Spinal cord (tissue), 9 donors: ENCODE measurements at regions not wholly inside any gene's neighbourhood (a gene's known extent, or its start where the extent isn't known, plus 50 kb on each side); places are given as distances from the start of the nearest gene placed in this dataset.

Source experiments
- DNase-seq, 6 donors: peaks; one replicate each; pipeline versions ENCODE4 v3.0.0 to v3.0.0-alpha.2; 2013 to 2015; ENCODE audit warnings: low spot score in 6 of 6, low read depth in 4 of 6
- H3K27ac ChIP-seq: one replicate; pipeline ENCODE4 v1.5.1; 2013; ENCODE audit warnings: low read depth, low read length, control low read depth
- H3K27me3 ChIP-seq: one replicate; pipeline ENCODE4 v1.6.1; 2013; ENCODE audit warnings: low read length; ENCODE audit not compliant: control insufficient read depth, insufficient read depth
- H3K36me3 ChIP-seq: one replicate; pipeline ENCODE4 v1.6.1; 2013; ENCODE audit warnings: low read length; ENCODE audit not compliant: control insufficient read depth, insufficient read depth
- H3K4me1 ChIP-seq: one replicate; pipeline ENCODE4 v1.6.1; 2013; ENCODE audit warnings: low read length; ENCODE audit not compliant: control insufficient read depth, insufficient read depth
- H3K4me3 ChIP-seq: one replicate; pipeline ENCODE4 v1.5.1; 2013; ENCODE audit warnings: low read depth, low read length, control low read depth
- H3K9me3 ChIP-seq: one replicate; pipeline ENCODE4 v1.6.1; 2013; ENCODE audit warnings: low read length; ENCODE audit not compliant: control insufficient read depth, insufficient read depth
- WGBS: methylation state at CpG from one replicate; pipeline ENCODE4 v1.1.5; 2013; ENCODE audit warnings: missing lambda C conversion rate; ENCODE audit not compliant: insufficient coverage; 5-methylcytosine and 5-hydroxymethylcytosine counted together
- donor health status: healthy.

DNA sequence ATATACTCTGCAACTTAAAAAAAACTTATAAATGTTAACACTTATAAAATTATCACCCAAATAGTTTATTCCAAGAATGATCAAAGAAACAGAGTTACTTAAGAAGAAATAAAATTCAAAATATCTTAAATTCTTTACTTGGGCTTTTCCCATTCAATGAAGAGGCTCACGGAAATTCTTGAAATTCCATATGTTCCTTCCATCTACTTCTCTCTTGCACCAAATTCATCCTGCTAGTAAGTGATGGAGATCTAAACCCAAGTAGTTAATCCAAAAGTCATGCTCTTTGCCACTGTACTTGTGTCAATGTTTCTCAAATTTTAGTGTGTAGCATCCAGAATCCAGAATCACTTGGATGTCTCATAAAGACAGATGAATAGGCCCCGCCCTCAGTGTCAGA, 465.9 kb downstream of the TXNL1 start:
- Histone ChIP-seq H3K4me1 (no peaks in the 10 kb centered on the region), H3K9me3 (no peaks in the 10 kb centered on the region), H3K36me3 (no peaks in the 10 kb centered on the region), H3K4me3 (no peak overlapping the region), H3K27ac (no peak overlapping the region), H3K27me3 (no peaks in the 10 kb centered on the region)
- no peak for DNase-seq
- 100% methylated on average over 1 of the region's 2 CpGs for WGBS

DNA sequence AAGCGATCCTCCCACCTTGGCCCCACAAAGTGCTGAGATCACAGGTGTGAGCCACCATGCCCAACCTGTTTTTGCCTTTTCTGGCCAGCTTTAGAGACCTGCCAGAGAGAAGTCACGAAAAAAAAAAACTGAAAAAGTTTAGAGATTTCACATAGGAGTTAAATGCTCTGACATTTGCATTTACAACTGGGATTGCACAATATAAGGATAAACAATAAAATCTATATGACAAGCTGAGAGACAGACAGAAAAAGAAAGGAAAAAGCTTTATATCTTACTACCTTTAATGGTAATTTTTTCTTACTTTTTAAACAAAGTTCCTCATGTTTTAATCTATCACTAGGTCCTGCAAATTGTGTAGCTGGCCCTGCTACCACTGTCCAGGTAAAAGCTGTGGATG, 466.5 kb downstream of the TXNL1 start:
- no peaks in the 10 kb centered on the region for H3K27me3 ChIP-seq
- H3K27ac ChIP-seq, result no peak overlapping the region
- H3K4me3 ChIP-seq, result no peak overlapping the region
- no peaks in the 10 kb centered on the region for H3K9me3 ChIP-seq
- DNase-seq, result no peak
- H3K4me1 ChIP-seq, result no peaks in the 10 kb centered on the region
- no peaks in the 10 kb centered on the region for H3K36me3 ChIP-seq
- 100% methylated on average over 1 of the region's 2 CpGs for WGBS

DNA sequence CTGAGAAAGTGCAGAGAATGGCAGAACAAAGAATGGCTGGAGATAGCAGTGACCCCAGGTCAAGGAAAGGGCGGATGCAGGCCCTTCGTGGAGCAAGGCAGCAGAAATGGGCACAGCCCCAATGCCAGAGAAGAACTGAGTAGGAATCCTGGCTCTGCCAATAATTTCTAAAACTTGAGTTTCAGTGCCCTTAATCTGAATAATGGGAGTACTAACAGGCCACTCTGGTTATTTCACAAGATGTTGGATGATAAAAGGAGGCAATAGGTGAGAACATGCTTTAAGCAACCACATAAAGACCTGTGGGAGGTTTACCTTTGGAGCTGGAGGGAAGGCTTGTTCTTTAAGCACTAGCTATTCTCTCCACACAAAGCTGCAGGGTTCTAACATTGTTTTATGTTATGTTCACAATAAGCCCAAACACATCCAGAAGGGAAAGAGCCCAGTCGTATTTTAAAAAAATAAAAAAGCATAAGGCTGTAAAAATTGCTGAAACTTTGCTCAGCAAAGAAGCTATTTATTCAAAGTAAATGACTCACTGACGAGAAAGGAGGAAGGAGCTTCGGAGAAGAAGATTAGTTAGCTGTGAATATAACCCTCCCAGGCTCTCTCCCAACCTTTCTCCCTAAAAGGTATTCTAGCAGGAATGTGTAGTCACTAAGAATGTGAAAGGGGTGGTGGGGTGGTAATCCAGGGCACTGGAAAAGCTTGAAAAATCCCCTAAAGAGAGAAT, 470.2 kb downstream of the TXNL1 start:
- H3K4me3 ChIP-seq, result no peak overlapping the region
- no peaks in the 10 kb centered on the region for H3K36me3 ChIP-seq
- no peaks in the 10 kb centered on the region for H3K9me3 ChIP-seq
- H3K27me3 ChIP-seq, result no peaks in the 10 kb centered on the region
- peak in 2 of 6 donors; percentile 42 to 43 for DNase-seq
- peak overlapping the region; percentile 16 for H3K27ac ChIP-seq
- 47% methylated on average over 2 of the region's 5 CpGs for WGBS
- H3K4me1 ChIP-seq, result no peaks in the 10 kb centered on the region

DNA sequence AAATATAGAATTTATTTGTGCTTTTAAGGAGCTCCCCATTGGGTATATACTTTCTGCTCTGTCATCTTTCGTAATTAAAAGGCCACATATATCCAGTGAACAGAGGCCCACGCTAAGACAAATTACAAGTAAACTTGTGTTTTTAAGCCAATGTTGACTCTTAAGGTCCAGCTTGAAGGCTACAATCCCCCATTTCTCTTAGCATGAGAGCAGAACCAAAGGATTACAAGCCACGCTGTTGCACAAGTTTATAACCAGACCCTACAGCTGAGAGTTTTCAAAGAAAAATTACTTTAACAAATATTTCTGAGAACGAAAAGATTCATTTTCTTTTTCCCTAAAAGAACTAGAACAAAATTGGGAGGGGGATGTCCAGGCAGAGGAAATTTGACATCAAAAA, 471.0 kb downstream of the TXNL1 start:
- no peaks in the 10 kb centered on the region for H3K36me3 ChIP-seq
- H3K4me1 ChIP-seq, result no peaks in the 10 kb centered on the region
- H3K9me3 ChIP-seq, result no peaks in the 10 kb centered on the region
- H3K27me3 ChIP-seq, result no peaks in the 10 kb centered on the region
- no peak overlapping the region for H3K27ac ChIP-seq
- no peak for DNase-seq
- 100% methylated on average over 1 of the region's 4 CpGs for WGBS
- no peak overlapping the region for H3K4me3 ChIP-seq

DNA sequence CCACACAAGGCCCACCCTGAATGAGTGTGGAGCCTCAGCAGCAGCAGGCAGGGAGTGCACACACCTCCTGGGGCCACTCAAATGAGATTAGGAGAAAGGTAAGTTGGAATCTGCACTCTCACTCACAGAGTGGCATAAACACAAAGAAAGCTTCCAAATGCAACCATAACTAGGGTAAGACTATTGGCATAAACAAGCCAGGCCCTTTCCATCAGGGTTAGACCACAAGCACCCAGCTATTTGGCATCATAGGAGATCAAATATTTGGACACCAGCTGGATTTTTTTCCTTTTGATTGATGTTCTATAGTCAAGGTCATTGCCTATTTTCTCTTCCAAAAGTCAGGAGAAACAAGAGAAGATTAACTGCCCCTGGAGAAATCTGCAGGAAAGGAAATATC, 471.5 kb downstream of the TXNL1 start:
- Histone ChIP-seq H3K36me3 (no peaks in the 10 kb centered on the region), H3K9me3 (no peaks in the 10 kb centered on the region), H3K27me3 (no peaks in the 10 kb centered on the region), H3K27ac (no peak overlapping the region), H3K4me1 (no peaks in the 10 kb centered on the region), H3K4me3 (no peak overlapping the region)
- no peak for DNase-seq

DNA sequence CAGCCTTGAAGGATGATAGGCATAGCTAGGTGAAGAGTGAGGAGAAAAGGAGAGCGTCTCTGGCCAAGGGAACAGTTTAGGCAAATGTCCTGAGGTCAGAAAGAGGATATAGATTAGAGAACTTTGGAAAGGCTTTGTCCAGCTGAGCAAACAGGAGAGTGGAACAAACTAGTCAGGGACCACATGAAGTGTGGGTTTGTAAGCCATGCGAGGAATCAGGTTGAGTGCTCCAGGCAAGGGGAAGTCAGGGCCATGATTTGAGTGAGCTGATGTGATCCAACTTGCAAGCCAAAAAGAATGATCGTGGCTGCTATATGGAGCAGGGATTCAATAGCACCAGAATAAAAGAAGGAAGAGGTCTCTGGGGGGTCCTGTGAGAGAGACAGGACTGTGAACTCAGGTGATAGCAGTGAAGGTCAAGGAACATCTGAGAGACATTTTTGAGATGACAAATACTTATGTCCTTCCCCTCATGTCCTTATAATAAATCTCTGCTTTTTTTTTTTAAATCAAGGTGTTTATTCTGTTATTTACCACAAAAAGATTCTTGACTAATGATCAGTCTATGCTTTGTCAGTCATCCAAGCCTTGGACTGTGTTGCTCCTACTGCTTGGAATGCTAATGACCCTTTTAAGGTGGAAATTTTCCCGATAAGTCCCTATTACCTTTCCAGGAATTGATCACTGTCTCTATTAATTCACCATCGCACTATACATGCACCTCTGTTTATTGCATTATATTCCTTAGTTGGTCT, 472.6 kb downstream of the TXNL1 start:
- no peak overlapping the region for H3K4me3 ChIP-seq
- no peak overlapping the region for H3K27ac ChIP-seq
- 96% methylated on average over 3 of the region's 5 CpGs for WGBS

DNA sequence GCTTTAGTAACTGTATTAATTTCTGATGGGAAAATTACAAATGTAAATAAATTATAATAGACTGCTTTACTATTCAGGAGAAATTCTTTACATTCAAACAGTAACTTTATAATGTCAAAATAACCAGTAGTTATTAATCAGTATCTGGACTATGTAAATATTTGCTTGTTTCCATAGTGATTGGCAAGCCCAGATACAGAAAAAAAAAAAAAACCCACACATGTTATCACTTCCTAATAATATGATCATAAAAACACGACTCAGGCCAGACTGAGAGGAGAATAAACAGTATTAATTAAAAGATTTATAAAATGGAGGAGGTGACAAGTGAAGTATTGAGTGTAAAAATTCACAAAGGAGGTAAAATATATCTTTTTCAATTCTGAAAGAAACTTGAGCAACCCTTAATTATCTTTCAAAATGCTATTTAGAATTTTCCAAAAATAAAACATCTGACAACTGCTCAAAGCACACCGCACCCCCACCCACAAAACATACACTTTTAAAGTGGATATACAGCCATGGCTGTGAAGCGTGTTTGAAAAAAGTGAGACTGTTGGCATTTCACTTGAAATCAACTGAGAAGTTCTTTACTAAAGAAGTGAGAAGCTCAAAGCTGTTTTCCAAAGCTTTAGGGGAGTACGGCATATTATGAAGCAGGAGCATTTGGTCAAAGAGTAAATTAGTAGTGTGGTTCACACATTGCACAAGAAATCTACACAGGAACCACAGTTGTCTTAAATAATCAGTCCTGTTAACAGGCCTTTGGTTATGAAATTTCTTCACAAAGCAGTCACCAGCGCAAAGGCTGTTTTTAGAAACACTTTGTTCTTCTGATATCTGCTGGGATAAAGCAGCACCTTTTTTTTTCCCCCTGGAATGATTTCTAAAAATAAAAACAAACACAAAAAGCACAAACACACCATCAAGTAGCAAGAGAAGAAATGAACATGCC, 475.8 kb downstream of the TXNL1 start:
- Histone ChIP-seq H3K27ac (no peak overlapping the region), H3K9me3 (no peaks in the 10 kb centered on the region), H3K4me3 (no peak overlapping the region), H3K36me3 (no peaks in the 10 kb centered on the region), H3K4me1 (no peaks in the 10 kb centered on the region), H3K27me3 (no peaks in the 10 kb centered on the region)
- WGBS, result no CpG with 5 or more reads among the region's 5 CpGs
- DNase-seq, result peak in 1 of 6 donors; percentile 56

More for the DNA sequence above, 472.6 kb downstream of the TXNL1 start:
- no peaks in the 10 kb centered on the region for H3K36me3 ChIP-seq
- no peaks in the 10 kb centered on the region for H3K27me3 ChIP-seq
- DNase-seq, result no peak
- H3K9me3 ChIP-seq, result no peaks in the 10 kb centered on the region
- H3K4me1 ChIP-seq, result no peaks in the 10 kb centered on the region

DNA sequence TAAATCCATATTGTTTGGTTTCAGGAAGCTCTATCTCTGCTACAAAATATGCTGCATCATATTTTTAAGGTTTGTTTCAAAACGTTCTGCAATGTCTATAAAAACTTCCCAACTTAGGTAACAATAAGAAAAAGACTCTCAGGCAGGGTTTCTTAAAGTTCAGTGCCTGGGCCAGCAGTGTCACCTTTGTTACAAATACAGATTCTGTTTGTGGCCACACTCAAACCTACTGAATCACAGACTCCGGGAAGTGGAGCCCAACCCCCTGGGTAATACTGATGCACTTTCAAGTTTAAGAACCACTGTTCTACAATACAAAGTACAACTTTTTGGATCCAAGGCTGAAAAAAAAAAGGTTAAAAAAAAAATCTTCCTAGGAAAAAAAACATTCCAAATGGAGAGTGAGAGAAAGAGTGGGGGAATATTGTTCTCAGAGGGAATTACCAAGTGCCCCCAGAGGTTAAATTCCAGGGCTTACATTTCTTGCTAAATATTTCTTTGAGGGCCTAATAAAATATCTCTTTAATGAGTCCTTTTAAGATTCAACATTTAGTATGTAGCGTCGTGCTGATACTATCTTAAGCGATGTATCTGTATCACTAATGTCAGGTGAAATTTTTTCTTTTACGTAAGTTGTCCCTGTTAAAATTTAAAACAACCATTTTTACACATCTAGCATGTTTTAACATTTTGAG, 476.7 kb downstream of the TXNL1 start:
- no peak overlapping the region for H3K27ac ChIP-seq
- DNase-seq, result no peak
- no peaks in the 10 kb centered on the region for H3K4me1 ChIP-seq
- 30% methylated on average over 1 of the region's 6 CpGs for WGBS
- H3K36me3 ChIP-seq, result no peaks in the 10 kb centered on the region
- H3K9me3 ChIP-seq, result no peaks in the 10 kb centered on the region
- no peak overlapping the region for H3K4me3 ChIP-seq
- no peaks in the 10 kb centered on the region for H3K27me3 ChIP-seq

DNA sequence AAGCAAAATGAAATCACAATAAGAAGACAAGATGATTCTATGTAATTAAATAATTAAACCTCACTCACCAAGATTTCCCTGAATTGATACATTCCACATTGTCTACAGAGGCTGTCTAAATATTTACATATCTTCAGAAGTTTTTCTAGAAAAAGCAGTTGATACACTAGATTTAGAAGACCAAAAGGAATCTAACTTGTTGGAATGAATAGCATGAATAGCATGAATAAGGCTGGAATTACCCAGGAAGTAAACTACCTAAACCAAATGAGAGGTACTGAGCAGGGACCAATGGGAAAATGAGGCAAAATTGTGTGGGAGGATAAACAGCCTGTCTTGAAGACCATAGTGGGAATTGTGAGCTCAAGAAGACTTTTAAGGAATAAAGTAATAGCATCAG, 479.7 kb downstream of the TXNL1 start:
- no peaks in the 10 kb centered on the region for H3K9me3 ChIP-seq
- no peaks in the 10 kb centered on the region for H3K4me1 ChIP-seq
- H3K27me3 ChIP-seq, result no peaks in the 10 kb centered on the region
- H3K4me3 ChIP-seq, result no peak overlapping the region
- DNase-seq, result no peak
- H3K36me3 ChIP-seq, result no peaks in the 10 kb centered on the region
- no peak overlapping the region for H3K27ac ChIP-seq
